GM12878 (cell line): ENCODE measurements at regions not wholly inside any gene's neighbourhood (a gene's known extent, or its start where the extent isn't known, plus 50 kb on each side); places are given as distances from the start of the nearest gene placed in this dataset.

Source experiments
- ATAC-seq: fragments of 200-7000 bp; cut with Tn5 transposase; 3 replicates; pipeline ENCODE4 v1.9.1; 2020; ENCODE audit warnings: mild to moderate bottlenecking, moderate library complexity
- BruUV-seq: library from RNA; stranded (reverse); fragments of 400-500 nt; replicated peaks from 2 replicates; lab custom pipeline; 2021; lab: Mats Ljungman, UMichigan
- CTCF ChIA-PET: fragments of 300-600 bp; sonication (Branson Sonifier 250); formaldehyde crosslinking; extraction: SDS; loops from one replicate; lab custom pipeline; 2021; ENCODE audit warnings: inconsistent platforms; lab: Yijun Ruan, JAX
- POLR2A ChIA-PET: fragments of 350-600 bp; formaldehyde crosslinking; extraction: SDS; loops from one replicate; lab custom pipeline; 2021; ENCODE audit warnings: inconsistent platforms; lab: Charles Lee
- RAD21 ChIA-PET: fragments of 300-600 bp; sonication (Branson Sonifier 250); formaldehyde crosslinking; loops from one replicate; lab custom pipeline; 2023; ENCODE audit warnings: antibody characterized with exemption; ENCODE audit not compliant: unreplicated experiment; lab: Charles Lee
- SMC1A ChIA-PET: fragments of 300-600 bp; sonication (Branson Sonifier 250); formaldehyde crosslinking; loops from one replicate; lab custom pipeline; 2023; ENCODE audit not compliant: unreplicated experiment, uncharacterized antibody; lab: Charles Lee
- DNase-seq: peaks from one replicate; pipeline ENCODE4 v3.0.0-alpha.2; 2011; ENCODE audit warnings: low read depth, low spot score
- FAIRE-seq: peaks from 3 replicates; lab custom pipeline; 2011; peaks lifted over from hg19 to GRCh38; lab: Jason Lieb, UNC
- H2AFZ ChIP-seq: 2 replicates; pipeline ENCODE4 v1.6.0; 2011; ENCODE audit warnings: low read depth, low read length, control low read depth; ENCODE audit not compliant: control insufficient read depth
- H3K27ac ChIP-seq: 2 replicates; pipeline ENCODE4 v1.5.1; 2011; ENCODE audit warnings: control low read depth; ENCODE audit not compliant: control insufficient read depth, insufficient read depth
- H3K27me3 ChIP-seq, 2 experiments: replicated peaks in 1 of 2; 2 replicates each; pipeline versions ENCODE4 v1.6.0 to v1.6.1; 2011; ENCODE audit warnings: low read length in 1 of 2; ENCODE audit not compliant: control insufficient read depth in 2 of 2, insufficient read depth in 2 of 2
- H3K36me3 ChIP-seq, 2 experiments: 2 replicates each; pipeline ENCODE4 v1.5.1; 2011; ENCODE audit warnings: low read length in 1 of 2; ENCODE audit not compliant: control insufficient read depth in 2 of 2, insufficient read depth in 2 of 2
- H3K4me1 ChIP-seq: 2 replicates; pipeline ENCODE4 v1.6.1; 2011; ENCODE audit warnings: mild to moderate bottlenecking, low read length, moderate library complexity, mixed read lengths; ENCODE audit not compliant: control insufficient read depth, insufficient read depth
- H3K4me2 ChIP-seq: 2 replicates; pipeline ENCODE4 v1.6.0; 2011; ENCODE audit warnings: control low read depth; ENCODE audit not compliant: control insufficient read depth, insufficient read depth
- H3K4me3 ChIP-seq: fragments of 200-600 bp; sonication (generic); 2 replicates; pipeline ENCODE4 v1.5.1; 2016
- H3K79me2 ChIP-seq: 2 replicates; pipeline ENCODE4 v1.6.0; 2011; ENCODE audit warnings: low read length; ENCODE audit not compliant: control insufficient read depth, insufficient read depth
- H3K9ac ChIP-seq: 2 replicates; pipeline ENCODE4 v1.8.0; 2011; ENCODE audit warnings: low read length, control low read depth, mixed read lengths; ENCODE audit not compliant: control insufficient read depth, insufficient read depth
- H3K9me3 ChIP-seq: replicated peaks from 3 replicates; pipeline ENCODE4 v1.5.1; 2011; ENCODE audit warnings: mild to moderate bottlenecking, low read length; ENCODE audit not compliant: control insufficient read depth, insufficient read depth
- H4K20me1 ChIP-seq: 2 replicates; pipeline ENCODE4 v1.6.0; 2011; ENCODE audit not compliant: control insufficient read depth, insufficient read depth
- BRCA1 ChIP-seq: IDR thresholded peaks from 2 replicates; pipeline ENCODE4 v1.6.1; 2011; ENCODE audit warnings: low read depth, low read length, improper control_type of control experiment
- EZH2 ChIP-seq: IDR thresholded peaks from 2 replicates; pipeline ENCODE4 v1.6.1; 2012; ENCODE audit warnings: low read depth, mild to moderate bottlenecking, control low read depth, inconsistent platforms, low read length, borderline replicate concordance; ENCODE audit not compliant: control insufficient read depth
- HCFC1 ChIP-seq: fragments of 150-350 bp; IDR thresholded peaks from 2 replicates; pipeline ENCODE4 v1.6.1; 2014; ENCODE audit warnings: low read length
- IKZF2 ChIP-seq, 2 experiments: fragments of 450-650 bp; IDR thresholded peaks; 2 replicates each; pipeline ENCODE4 v1.6.1; 2017; ENCODE audit warnings: mild to moderate bottlenecking in 2 of 2, moderate library complexity in 2 of 2
- MXI1 ChIP-seq: fragments of 150-350 bp; IDR thresholded peaks from 2 replicates; pipeline ENCODE4 v1.6.1; 2011; ENCODE audit warnings: low read depth, mild to moderate bottlenecking, inconsistent platforms, low read length, improper control_type of control experiment
- NR2F1 ChIP-seq: fragments of 450-650 bp; conservative IDR thresholded peaks from 2 replicates; pipeline ENCODE4 v1.6.1; 2017; ENCODE audit warnings: mild to moderate bottlenecking
- PML ChIP-seq: IDR thresholded peaks from 2 replicates; pipeline ENCODE4 v1.6.1; 2012; ENCODE audit warnings: low read length, inconsistent platforms
- POU2F2 ChIP-seq: IDR thresholded peaks from 3 replicates; pipeline ENCODE4 v1.6.1; 2011; ENCODE audit warnings: low read depth, mild to moderate bottlenecking, low read length, borderline replicate concordance
- RBBP5 ChIP-seq: fragments of 200-600 bp; sonication (generic); conservative IDR thresholded peaks from 2 replicates; pipeline ENCODE4 v1.6.1; 2016
- RCOR1 ChIP-seq: conservative IDR thresholded peaks from 2 replicates; pipeline ENCODE4 v1.6.1; 2012; ENCODE audit warnings: low read depth, low read length, improper control_type of control experiment
- SMAD1 ChIP-seq: fragments of 450-650 bp; IDR thresholded peaks from 2 replicates; pipeline ENCODE4 v1.6.1; 2018; ENCODE audit warnings: mild to moderate bottlenecking, low read depth; ENCODE audit not compliant: partially characterized antibody
- SREBF2 ChIP-seq: IDR thresholded peaks from 2 replicates; pipeline ENCODE4 v1.6.1; 2012; ENCODE audit warnings: mild to moderate bottlenecking, low read length
- SRF ChIP-seq, 2 experiments: IDR thresholded peaks; 2 replicates each; pipeline ENCODE4 v1.6.1; 2011; ENCODE audit warnings: low read depth in 2 of 2, low read length in 2 of 2, mild to moderate bottlenecking in 1 of 2, moderate library complexity in 1 of 2
- TCF3 ChIP-seq: IDR thresholded peaks from 2 replicates; pipeline ENCODE4 v1.6.1; 2012; ENCODE audit warnings: low read depth, mild to moderate bottlenecking, low read length, borderline replicate concordance; ENCODE audit not compliant: insufficient read depth
- ZNF622 ChIP-seq: fragments of 450-650 bp; IDR thresholded peaks from 2 replicates; pipeline ENCODE4 v1.6.1; 2017; ENCODE audit warnings: mild to moderate bottlenecking, inconsistent platforms
- WGBS: methylation state at CpG from one replicate; pipeline ENCODE4 v1.1.6; 2016; ENCODE audit warnings: low lambda C conversion rate; ENCODE audit not compliant: insufficient replicate concordance, insufficient coverage; ENCODE audit errors: missing lambda C conversion rate; 5-methylcytosine and 5-hydroxymethylcytosine counted together
- in situ Hi-C: fragments of 300-500 bp; cut with MboI; formaldehyde crosslinking; loops from 9 replicates; pipeline ENCODE4 v1.14.3; 2018; ENCODE audit warnings: mixed read lengths
- intact Hi-C: fragments of 100-400 bp; cut with micrococcal nuclease; formaldehyde crosslinking; loops from one replicate; pipeline ENCODE4 v1.14.2; 2022; ENCODE audit not compliant: unreplicated experiment
- TF ChIP-seq, protein P1 (sequence below): fragments of 450-650 bp; formaldehyde crosslinking; IDR thresholded peaks from 2 replicates; pipeline ENCODE4 v1.5.0; 2022; ENCODE audit warnings: mild to moderate bottlenecking, missing genetic modification characterization
- TF ChIP-seq, protein P2 (sequence below): fragments of 450-650 bp; IDR thresholded peaks from 2 replicates; pipeline ENCODE4 v1.6.1; 2018; ENCODE audit warnings: mild to moderate bottlenecking, low read depth, moderate library complexity; ENCODE audit not compliant: partially characterized antibody
- TF ChIP-seq, protein P3 (sequence below): fragments of 450-650 bp; IDR thresholded peaks from 2 replicates; pipeline ENCODE4 v1.6.1; 2016; ENCODE audit warnings: mild to moderate bottlenecking

DNA sequence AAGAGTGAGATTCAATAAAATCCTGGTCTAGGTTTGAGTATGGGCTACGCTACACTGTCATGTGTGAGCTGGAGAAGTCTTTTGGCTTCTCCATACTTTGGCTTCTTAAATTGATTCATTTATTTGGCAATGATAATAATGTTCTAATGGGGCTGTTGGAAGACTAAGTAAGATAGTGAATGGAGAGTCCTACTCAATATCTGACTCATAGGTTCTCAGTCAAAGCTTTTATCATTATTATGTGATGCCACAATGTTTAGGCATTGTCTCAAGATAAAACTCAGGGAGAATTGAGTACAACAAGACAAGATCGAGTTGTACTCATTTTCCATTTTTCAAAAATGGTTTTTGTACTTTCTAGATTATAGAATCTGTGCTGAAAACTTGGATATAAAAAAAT is 92.5 kb upstream of the VEGFC start (continued):
- TF ChIP-seq, protein P1, sequence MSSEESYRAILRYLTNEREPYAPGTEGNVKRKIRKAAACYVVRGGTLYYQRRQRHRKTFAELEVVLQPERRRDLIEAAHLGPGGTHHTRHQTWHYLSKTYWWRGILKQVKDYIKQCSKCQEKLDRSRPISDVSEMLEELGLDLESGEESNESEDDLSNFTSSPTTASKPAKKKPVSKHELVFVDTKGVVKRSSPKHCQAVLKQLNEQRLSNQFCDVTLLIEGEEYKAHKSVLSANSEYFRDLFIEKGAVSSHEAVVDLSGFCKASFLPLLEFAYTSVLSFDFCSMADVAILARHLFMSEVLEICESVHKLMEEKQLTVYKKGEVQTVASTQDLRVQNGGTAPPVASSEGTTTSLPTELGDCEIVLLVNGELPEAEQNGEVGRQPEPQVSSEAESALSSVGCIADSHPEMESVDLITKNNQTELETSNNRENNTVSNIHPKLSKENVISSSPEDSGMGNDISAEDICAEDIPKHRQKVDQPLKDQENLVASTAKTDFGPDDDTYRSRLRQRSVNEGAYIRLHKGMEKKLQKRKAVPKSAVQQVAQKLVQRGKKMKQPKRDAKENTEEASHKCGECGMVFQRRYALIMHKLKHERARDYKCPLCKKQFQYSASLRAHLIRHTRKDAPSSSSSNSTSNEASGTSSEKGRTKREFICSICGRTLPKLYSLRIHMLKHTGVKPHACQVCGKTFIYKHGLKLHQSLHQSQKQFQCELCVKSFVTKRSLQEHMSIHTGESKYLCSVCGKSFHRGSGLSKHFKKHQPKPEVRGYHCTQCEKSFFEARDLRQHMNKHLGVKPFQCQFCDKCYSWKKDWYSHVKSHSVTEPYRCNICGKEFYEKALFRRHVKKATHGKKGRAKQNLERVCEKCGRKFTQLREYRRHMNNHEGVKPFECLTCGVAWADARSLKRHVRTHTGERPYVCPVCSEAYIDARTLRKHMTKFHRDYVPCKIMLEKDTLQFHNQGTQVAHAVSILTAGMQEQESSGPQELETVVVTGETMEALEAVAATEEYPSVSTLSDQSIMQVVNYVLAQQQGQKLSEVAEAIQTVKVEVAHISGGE (CRISPR knock-in tag): no peak
- no peak for TF ChIP-seq POU2F2
- no peak for TF ChIP-seq PML
- TF ChIP-seq SREBF2: no peak
- TF ChIP-seq, protein P2, sequence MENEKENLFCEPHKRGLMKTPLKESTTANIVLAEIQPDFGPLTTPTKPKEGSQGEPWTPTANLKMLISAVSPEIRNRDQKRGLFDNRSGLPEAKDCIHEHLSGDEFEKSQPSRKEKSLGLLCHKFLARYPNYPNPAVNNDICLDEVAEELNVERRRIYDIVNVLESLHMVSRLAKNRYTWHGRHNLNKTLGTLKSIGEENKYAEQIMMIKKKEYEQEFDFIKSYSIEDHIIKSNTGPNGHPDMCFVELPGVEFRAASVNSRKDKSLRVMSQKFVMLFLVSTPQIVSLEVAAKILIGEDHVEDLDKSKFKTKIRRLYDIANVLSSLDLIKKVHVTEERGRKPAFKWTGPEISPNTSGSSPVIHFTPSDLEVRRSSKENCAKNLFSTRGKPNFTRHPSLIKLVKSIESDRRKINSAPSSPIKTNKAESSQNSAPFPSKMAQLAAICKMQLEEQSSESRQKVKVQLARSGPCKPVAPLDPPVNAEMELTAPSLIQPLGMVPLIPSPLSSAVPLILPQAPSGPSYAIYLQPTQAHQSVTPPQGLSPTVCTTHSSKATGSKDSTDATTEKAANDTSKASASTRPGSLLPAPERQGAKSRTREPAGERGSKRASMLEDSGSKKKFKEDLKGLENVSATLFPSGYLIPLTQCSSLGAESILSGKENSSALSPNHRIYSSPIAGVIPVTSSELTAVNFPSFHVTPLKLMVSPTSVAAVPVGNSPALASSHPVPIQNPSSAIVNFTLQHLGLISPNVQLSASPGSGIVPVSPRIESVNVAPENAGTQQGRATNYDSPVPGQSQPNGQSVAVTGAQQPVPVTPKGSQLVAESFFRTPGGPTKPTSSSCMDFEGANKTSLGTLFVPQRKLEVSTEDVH: no peak

- no peak overlapping the region for H3K9ac ChIP-seq
- FAIRE-seq (no peak), DNase-seq (no peak), ATAC-seq (no peak)
- no peaks in the 10 kb centered on the region for H3K79me2 ChIP-seq
- H3K27ac ChIP-seq: no peak overlapping the region
- ChIA-PET CTCF (no interaction called here), POLR2A (no interaction called here), SMC1A (no interaction called here), RAD21 (no interaction called here)
- H3K36me3 ChIP-seq: no peaks in the 10 kb centered on the region
- H3K27me3 ChIP-seq: no peaks in the 10 kb centered on the region; a peak in 1 of 4 replicates
- intact Hi-C loops: no loop called here
- no peak overlapping the region for H3K4me2 ChIP-seq
- in situ Hi-C loops: no loop called here
- no peaks in the 10 kb centered on the region for H3K4me1 ChIP-seq
- no peak overlapping the region for H2AFZ ChIP-seq
- WGBS: 45% methylated on average over 3 of the region's 3 CpGs
- no peak overlapping the region for H3K4me3 ChIP-seq
- no TSS peak for BruUV-seq
- no peaks in the 10 kb centered on the region for H4K20me1 ChIP-seq
- H3K9me3 ChIP-seq: no peaks in the 10 kb centered on the region
- TF ChIP-seq SRF (IDR thresholded peaks at IDR 0.05; ENCODE audit: low read depth in 2 of 2, low read length in 2 of 2) (no peak), TCF3 (no peak), EZH2 (no peak), MXI1 (no peak), SMAD1 (no peak), BRCA1 (no peak), ZNF622 (no peak), RBBP5 (no peak), IKZF2 (IDR thresholded peaks at IDR 0.05) (no peak), HCFC1 (no peak), NR2F1 (no peak), RCOR1 (no peak), POU2F2 (no peak)
- TF ChIP-seq, protein P3, sequence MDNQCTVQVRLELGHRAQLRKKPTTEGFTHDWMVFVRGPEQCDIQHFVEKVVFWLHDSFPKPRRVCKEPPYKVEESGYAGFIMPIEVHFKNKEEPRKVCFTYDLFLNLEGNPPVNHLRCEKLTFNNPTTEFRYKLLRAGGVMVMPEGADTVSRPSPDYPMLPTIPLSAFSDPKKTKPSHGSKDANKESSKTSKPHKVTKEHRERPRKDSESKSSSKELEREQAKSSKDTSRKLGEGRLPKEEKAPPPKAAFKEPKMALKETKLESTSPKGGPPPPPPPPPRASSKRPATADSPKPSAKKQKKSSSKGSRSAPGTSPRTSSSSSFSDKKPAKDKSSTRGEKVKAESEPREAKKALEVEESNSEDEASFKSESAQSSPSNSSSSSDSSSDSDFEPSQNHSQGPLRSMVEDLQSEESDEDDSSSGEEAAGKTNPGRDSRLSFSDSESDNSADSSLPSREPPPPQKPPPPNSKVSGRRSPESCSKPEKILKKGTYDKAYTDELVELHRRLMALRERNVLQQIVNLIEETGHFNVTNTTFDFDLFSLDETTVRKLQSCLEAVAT: no peak
Observed at GRCh38 chr4:176886135-176886534, 93.4 kb upstream of the VEGFC start.
